HG03378 (cell line): ENCODE measurements at regions not wholly inside any gene's neighbourhood (a gene's known extent, or its start where the extent isn't known, plus 50 kb on each side); places are given as distances from the start of the nearest gene placed in this dataset.

Experiments
- ATAC-seq: cut with Tn5 transposase; IDR thresholded peaks from one replicate; pipeline ENCODE4 v1.9.1; 2021; ENCODE audit warnings: mild to moderate bottlenecking, moderate library complexity; ENCODE audit not compliant: unreplicated experiment

DNA sequence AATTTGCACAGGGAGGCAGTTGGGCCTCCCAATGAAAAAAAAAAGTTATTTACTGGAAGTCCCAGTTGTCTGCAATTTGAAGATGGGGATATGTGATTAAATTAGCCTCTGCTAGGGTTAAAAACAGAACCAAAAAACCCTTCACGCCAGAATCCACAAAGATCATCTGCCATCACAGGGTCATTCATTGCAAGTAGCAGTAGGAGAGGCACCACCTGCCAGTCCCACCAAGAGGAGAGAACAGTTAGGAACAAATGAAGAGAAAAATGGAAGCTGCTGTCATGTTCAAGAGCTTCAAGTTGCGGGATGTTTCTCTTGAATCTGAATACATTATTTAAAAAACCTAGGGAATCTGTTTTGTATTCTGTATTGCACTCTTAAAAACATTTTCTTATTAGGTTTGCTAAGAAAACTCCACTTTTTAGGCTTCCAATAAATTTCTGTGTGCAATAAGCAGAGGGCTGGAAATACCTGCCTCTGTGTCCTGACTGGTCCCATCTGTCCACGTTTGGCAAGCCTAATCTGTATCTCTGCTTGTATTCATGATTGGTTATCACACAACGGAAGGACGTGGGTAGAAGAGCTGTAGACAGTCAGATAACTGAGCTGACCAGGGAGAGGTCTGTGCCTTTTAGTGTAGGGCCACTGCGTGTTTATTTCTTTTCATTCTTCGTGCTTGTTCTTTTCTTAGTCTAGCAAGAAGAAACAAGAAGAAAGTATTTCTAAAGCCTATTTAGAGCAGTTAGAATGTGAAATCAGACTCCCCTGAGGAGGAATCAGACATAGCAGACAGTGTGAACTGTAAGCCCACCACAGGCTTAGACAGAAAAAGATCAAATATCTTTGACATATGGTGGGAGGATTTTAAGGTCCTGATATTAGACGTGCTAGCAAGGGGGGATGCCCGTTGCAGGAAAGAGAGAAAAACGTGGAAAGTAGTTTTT, 630.6 kb upstream of the SEMA6A start:
- no peak for ATAC-seq

DNA sequence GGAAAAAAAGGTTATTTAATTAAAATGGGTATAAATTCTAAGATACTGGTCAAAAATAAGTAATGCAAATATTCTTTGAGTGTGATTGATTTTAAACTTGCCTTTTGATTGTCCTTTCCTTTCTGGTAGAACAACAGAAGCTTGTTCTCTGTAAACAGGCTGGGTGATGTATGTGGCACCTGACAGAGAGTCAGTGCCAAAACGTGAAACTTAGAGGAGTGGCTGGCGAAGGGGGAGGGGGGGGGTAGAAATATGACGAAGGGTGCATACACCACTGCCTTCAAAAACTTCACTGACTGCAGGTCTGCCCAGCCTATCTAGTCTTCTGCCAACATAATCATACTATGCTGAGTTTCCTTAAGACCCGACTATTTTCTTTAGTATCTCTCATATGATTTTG, 629.8 kb upstream of the SEMA6A start:
- ATAC-seq: no peak

DNA sequence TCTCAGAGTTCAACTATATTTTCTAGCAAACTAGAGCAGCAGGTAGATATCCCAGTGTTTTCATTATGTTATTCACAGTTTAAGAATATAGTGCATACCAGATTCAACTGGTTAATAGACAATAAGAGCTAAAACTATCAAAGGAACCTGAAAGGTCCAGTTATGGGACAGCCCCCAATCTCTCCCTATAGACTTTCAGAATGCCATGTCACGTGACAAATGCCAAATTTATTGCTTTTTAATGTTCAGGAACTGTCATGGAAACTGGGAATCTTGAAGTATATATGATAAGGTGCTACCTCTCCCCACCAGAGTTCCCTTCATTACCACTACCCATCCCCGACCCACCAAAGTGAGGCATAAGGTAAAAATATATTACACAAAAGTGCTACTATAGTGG, 629.0 kb upstream of the SEMA6A start:
- ATAC-seq: no peak

DNA sequence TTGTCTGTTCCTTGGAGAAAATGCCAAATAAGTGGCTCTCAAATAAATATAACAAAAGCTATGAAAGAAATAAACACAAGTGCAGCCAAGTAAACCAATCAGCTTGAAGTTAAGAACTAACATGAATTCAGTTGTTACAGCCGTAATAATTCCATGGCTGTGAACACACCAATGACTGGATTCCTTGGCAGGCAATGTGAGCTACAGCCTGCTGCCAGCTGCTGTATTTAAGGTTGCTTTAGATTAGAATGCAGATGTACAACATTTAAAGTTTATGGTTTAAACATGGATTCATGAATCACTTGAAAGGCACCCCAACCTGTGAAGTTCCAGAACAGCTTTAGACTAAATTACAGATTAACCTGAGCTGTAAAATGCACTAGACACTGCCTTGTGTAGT, 626.4 kb upstream of the SEMA6A start:
- no peak for ATAC-seq

DNA sequence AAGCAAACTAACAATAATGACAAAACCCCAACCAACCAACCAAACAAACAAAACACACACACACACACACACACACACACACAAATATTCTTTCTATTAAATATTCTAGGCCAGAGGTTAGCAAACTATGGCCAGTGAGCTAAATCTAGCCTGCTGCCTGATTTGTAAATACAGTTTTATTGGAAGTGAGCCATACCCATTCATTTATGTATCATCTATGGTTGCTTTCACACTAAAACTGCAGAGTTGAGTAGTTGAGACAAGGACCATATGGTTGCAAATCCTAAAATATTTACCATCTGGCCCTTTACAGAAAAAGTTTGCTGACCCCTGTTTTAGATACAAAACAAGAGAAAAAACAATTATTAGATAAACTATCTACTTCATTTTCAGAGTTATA, 620.5 kb upstream of the SEMA6A start:
- ATAC-seq: no peak

DNA sequence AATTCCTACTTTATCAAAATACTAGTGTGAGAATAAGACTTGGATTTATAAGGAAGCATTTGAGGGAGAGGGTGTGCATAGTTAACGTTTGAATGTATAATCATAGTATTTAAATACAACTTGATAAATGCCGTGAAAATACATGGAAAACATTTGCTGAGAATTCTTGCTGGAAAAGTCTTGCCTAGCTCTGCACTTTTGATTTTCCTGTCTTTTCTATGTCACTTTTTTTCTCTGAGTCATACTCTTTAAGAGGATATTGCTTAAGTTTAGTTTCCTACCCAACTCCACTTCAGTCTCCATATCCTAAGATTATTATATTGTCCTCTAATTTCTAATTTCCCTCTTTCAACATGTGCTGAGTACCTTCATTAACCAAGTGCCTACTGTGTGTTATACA, 616.6 kb upstream of the SEMA6A start:
- ATAC-seq: no peak

DNA sequence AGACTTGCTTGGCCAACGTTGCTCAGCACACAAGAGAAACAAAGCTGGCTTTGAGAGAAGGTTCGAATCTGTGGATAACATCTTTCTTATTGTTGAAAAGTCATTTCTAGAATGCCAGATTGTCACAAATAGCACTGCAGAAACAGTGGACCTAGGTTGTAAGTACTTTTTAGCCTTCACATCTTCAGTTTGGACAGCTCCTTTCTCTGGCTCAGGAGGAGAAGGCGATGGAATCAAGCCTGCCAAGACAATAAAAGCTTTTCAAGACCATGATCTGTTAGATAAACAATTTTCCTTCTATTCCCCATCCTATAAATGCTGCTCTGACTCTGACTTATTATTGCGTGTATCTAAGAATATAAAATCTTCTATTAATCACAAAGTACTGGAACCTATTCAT, 615.2 kb upstream of the SEMA6A start:
- ATAC-seq: no peak

DNA sequence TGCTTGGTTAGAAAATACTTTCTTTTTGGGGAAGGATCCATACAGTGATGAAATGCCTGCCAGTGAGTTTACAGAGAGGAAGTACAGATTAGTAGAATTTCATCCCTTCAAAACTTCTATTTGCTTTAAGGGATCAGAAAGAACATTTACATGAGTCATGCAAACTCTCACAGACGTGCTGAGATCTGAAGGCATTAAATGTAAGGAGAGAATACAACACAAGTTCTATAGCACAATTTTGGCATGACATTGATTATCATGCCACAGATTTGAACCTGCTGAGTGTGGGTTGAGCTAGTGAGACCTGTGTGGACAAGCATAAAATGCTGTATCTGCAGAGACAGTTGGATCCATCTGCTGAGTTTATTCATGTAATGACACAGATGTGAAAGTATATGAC, 613.6 kb upstream of the SEMA6A start:
- no peak for ATAC-seq

DNA sequence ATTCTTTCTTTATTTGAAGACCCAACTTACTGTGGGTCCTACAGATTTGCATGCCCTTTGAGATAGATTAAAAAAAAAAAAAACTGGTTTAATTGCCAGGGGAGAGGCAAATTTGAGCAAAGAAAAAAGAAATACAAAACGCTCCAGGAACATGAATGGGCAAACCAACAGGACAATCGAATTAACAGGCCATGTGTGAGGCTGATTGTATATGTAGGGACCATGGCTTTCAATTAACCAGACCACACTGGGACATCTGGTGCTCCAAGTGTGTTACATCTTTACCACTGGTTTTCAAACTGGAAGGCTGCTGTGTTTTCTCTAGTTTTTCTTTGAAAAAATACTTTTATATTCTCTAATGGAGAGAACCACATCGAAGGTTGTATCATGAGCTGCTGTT, 612.1 kb upstream of the SEMA6A start:
- ATAC-seq: no peak

DNA sequence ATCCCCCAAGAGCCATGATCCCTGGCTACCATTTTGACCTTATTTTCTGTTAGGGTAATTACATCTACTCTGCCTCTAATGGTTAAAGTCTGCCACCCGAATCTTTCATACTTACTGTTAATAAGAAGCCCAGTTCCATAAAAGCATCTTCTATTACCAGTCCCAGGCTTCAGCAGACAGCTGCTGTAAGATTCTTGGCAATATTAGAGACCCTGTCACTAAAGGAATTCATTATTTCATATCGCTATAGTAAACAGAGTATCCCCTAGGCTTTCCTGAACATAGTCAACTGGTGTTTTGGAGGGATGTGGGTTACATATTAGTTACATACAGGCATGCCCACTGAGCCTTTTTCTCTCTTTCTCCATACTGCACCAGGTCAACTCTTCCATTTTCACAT, 608.7 kb upstream of the SEMA6A start:
- ATAC-seq: no peak

DNA sequence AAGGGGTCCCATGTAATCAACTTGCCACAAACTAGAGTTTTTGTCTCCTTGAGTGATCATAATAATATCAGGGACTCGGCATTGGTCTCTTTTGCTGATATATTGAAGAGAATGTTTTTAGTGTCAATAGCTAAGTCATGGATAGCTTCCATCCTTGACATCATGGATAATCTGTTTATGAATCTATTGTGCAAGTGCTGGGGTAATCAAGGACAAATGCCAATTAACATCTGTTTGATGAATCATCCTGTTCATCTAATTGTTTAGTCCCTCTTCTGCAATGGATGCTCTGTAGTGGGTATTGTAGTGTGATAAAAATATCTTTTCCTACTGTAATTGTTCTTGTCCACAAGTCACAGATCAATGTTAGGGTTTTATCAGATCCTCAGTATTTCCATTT, 607.5 kb upstream of the SEMA6A start:
- ATAC-seq: no peak

DNA sequence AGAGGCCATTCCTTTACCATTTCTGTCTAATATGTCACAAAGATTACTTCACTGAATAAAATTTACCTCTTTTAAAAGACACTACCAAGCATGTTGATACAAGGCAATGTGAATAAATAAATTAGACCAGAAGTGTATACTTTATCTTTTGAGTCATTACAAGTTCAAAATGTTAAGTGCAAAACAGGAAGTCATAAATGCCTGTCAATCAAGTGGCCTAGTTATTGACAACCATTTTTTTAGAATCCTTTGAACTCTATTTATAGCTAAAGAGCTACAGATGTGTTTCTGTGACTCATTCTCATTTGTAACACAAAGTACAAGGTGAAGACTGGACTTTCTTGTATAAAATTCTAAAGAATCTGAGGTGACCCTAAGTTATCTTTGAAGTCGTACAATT, 602.7 kb upstream of the SEMA6A start:
- ATAC-seq: no peak

DNA sequence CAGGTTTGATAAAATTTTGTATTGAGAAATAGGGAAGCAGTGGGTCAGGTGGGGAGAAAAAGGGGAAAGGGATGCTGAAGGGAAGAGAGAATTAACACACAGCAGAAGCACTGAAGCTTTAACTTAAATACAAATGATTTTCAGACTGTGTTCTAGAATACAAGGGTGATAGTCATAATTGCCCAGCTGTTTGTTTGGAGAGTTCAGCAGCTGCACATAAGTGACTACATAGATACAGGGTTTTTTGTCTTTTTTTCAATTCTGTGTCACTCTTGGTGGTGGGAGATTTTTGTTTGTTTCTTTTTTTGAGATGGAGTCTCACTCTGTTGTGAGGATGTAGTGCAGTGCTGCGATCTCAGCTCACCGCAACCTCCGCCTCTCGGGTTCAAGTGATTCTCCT, 590.4 kb upstream of the SEMA6A start:
- no peak for ATAC-seq

DNA sequence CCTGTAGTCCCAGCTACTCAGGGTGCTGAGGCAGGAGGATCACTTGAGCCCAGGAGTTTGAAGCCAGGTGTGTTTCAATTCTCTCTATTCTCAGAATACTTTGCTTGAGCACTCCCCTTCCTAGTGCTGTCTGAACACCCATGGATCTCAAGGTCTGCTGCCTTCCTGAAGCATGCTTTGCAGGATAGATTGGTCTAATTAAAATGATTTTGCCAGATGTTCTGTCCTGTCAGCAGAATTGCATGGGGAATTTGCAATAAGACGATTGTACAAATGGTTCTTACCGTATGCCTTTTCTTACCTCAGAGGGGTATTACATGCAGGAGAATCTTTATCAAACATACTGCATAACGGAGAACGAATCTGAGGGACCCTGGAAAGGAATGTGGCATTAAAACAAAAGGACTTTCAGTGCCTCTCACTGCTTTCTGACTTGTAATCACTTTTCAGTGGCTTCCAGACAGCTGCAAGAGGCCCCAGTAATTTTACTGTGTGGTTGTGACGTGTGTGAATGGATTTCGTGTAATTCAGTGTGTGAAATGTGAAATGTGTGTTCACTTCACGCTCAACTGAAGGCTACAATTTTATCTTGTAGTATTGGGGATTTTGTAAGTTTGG, 587.2 kb upstream of the SEMA6A start:
- no peak for ATAC-seq

DNA sequence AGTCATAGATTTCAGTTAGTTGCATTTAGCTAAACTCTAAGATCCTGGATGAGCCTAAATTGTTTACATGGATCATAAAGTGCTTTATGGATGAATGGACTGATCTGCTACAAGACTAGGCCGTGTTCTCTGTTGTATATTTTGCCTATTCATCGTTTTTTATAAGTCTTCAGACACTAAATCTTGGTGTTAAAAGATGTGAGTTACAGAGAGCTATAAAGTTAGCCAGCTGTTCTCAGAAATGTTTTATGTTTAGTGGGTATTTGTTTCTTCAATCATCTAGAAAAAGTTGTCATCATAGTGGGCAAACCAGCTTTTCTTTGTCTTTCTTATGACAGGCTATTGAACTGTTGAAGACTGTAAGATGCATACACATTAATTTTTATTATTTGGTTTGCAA, 585.8 kb upstream of the SEMA6A start:
- ATAC-seq: no peak

DNA sequence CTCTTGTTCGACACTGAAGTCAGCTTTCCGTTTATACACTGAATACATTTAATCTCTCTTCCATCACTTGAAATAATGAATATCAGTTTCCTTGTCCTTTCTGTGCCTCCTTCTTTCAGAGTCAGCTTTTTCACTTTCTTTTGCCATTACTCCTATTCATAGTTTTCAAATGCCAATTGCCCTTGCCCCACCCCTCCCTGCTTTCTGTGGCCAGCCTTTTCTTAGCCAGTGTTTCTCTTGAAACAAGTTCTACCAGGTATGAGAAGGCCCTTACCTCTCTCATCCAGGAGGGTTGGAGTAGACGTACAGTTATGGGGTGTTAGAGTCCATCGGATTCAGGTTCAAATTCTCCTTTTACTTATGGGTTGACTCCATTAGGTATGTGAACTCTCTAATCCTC, 574.7 kb upstream of the SEMA6A start:
- no peak for ATAC-seq

DNA sequence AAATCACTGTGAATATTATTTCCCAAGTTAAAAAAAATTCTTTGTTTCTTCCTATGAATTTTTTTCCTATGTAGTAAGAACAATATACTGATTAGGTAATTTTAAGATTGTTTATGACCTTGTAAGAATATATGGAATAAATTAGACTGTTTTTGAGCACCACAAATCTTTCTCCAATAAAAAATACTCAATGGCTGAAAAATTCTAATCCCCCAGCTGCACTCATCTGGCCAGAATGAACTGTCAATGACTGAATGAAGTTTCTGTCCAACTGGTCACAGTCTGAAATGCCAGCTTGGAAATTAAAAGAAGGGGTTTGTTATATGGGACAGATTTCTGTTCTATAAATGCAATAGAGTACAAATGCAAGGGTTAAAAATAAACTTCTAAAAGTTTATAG, 569.5 kb upstream of the SEMA6A start:
- no peak for ATAC-seq

DNA sequence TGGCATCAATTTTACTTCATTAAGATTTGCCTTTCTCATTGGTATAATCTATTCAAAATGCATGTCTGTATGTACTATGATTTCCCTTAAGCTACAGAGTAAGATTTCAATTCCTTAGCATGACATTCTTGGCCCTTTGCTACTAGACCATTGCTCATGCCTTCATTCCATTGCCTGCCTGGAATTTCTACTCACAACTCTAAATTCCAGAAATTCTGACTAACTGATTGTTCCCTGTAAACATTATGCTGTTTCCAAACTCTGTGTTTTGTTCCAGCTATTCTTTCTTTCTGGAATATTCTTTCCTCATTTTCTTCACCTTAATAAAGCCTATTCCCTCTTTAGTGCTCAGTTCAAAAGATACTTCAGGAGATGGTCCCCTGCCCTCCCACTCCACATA, 568.8 kb upstream of the SEMA6A start:
- no peak for ATAC-seq

DNA sequence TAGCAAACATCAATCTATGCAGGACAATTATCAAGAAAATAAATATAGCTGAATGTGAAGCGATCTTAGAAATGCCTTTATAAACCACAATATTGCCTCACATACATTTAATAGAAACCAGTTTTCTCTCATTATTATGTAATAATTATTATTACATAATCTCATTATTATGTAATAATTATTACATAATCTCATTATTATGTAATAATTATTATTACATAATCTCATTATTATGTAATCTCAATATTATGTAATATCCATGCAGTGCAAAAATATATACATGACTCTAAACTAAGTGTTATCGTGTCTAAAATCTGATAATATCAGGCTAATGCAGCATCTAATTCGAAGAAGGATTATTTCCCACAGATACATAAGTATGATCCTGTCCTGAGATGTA, 563.9 kb upstream of the SEMA6A start:
- ATAC-seq: no peak

DNA sequence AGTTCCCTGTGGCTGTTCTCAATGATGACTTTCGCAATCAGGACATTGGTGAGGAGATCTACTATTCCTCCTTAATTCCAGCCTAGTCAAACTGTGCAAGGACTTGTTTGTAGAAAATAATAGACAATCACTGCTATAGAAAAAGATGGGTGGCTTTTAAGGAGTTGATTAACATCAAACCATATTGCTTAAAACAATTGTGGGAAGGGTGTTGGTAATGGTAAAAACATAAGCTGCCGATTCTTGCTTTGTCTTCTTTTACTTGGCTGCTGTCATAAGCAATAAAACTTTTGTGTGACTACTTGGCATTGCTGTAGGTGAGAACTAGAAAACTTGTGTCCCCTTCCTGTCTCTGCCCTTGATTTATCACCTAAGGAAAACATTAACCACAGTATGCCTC, 561.2 kb upstream of the SEMA6A start:
- ATAC-seq: no peak

DNA sequence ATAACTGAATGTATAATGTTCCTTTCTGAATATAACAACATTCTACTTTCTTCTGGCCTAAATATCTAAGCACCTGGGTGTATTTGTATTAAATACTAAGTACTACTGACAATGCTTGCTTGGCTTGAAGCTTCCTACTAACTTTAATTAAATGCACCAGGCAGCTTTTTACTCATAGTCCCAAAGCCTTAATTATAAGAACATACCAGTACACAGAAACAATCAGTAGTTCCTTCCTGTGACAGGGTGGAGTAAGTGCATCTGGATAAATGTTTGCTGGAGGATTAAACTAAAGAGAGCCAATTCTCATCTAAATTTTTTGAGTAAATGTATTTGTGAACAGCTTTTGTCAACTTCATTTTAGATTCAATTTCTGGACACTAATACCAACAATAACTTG, 558.6 kb upstream of the SEMA6A start:
- no peak for ATAC-seq

DNA sequence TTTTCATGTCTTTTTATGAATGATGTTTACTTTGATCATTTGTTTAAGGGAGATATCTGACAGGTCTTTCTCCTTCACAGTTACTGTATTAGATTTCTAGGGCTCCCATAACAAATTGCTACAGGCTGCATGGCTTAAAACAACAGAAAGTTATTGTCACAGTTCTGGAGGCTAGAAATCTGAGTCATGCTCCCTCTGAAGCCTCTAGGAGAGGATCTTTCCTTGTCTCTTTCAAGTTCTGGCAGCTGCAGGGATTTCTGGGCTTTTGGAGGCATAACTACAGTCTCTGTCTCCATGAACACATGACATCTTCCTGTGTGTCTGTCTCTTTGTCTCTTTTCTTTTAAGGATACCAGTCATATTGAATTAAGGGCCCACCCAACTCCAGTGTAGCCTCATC, 557.3 kb upstream of the SEMA6A start:
- no peak for ATAC-seq
